Glutamatergic neuron (in vitro differentiated cells): ENCODE measurements at regions not wholly inside any gene's neighbourhood (a gene's known extent, or its start where the extent isn't known, plus 50 kb on each side); places are given as distances from the start of the nearest gene placed in this dataset.

ENCODE experiments used
- DNase-seq: peaks from one replicate; pipeline ENCODE4 v3.0.0; 2022
- H3K27ac Mint-ChIP-seq: one replicate; pipeline ENCODE4 v1.8.0; 2020; ENCODE audit warnings: mild to moderate bottlenecking, mixed read lengths, inconsistent platforms; ENCODE audit not compliant: unreplicated experiment
- H3K27me3 Mint-ChIP-seq: one replicate; pipeline ENCODE4 v1.8.0; 2020; ENCODE audit warnings: mild to moderate bottlenecking, moderate library complexity, mixed read lengths, inconsistent platforms; ENCODE audit not compliant: unreplicated experiment
- H3K36me3 Mint-ChIP-seq: one replicate; pipeline ENCODE4 v1.8.0; 2020; ENCODE audit warnings: mild to moderate bottlenecking, mixed read lengths, inconsistent platforms; ENCODE audit not compliant: unreplicated experiment
- H3K4me1 Mint-ChIP-seq: one replicate; pipeline ENCODE4 v1.8.0; 2020; ENCODE audit warnings: mild to moderate bottlenecking, low read depth, mixed read lengths, inconsistent platforms; ENCODE audit not compliant: unreplicated experiment
- H3K4me3 Mint-ChIP-seq: one replicate; pipeline ENCODE4 v1.8.0; 2020; ENCODE audit warnings: mild to moderate bottlenecking, mixed read lengths, inconsistent platforms; ENCODE audit not compliant: unreplicated experiment
- H3K9me3 Mint-ChIP-seq: one replicate; pipeline ENCODE4 v1.8.0; 2020; ENCODE audit warnings: mild to moderate bottlenecking, moderate library complexity, mixed read lengths, inconsistent platforms; ENCODE audit not compliant: unreplicated experiment
- TF ChIP-seq, protein P1 (sequence below): fragments of 200-600 bp; sonication (generic); IDR thresholded peaks from one replicate; pipeline ENCODE4 v1.5.0; 2021; ENCODE audit not compliant: partially characterized antibody, unreplicated experiment

DNA sequence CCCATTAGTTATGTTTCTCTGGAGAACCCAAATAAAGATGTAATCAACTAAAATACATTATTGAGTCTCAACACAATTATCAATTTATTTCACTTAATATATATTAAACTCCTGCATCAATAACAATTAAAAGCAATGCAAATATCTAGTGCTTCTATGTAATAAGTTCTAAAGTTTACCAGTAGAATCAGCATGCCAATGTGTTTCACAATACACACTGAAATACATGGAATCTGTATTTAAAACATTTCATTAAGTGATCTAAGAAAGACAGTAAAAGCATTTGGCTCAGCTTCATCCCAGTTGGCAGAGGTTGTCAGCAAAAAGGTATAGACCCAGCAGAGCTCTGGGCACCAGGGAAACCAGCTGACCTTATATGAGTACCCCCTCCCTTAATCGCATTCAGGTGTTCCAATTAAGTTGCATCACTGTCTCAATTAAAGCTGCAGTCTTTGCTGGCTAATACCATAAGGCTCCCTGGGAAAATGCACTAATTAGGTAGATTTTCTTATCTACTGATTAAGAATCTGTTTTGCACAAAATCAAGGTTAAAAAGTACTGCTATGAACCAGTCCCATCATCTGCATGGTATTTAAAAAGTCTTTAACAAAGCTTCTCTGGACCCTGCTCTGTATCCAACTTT, 63.1 kb downstream of the NIBAN1 start:
- Mint-ChIP-seq H3K27ac (no peak overlapping the region), H3K4me3 (no peak overlapping the region), H3K27me3 (no peaks in the 10 kb centered on the region), H3K9me3 (no peaks in the 10 kb centered on the region), H3K36me3 (no peaks in the 10 kb centered on the region), H3K4me1 (no peaks in the 10 kb centered on the region)
- TF ChIP-seq, protein P1, sequence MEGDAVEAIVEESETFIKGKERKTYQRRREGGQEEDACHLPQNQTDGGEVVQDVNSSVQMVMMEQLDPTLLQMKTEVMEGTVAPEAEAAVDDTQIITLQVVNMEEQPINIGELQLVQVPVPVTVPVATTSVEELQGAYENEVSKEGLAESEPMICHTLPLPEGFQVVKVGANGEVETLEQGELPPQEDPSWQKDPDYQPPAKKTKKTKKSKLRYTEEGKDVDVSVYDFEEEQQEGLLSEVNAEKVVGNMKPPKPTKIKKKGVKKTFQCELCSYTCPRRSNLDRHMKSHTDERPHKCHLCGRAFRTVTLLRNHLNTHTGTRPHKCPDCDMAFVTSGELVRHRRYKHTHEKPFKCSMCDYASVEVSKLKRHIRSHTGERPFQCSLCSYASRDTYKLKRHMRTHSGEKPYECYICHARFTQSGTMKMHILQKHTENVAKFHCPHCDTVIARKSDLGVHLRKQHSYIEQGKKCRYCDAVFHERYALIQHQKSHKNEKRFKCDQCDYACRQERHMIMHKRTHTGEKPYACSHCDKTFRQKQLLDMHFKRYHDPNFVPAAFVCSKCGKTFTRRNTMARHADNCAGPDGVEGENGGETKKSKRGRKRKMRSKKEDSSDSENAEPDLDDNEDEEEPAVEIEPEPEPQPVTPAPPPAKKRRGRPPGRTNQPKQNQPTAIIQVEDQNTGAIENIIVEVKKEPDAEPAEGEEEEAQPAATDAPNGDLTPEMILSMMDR = no peak
- no peak for DNase-seq

DNA sequence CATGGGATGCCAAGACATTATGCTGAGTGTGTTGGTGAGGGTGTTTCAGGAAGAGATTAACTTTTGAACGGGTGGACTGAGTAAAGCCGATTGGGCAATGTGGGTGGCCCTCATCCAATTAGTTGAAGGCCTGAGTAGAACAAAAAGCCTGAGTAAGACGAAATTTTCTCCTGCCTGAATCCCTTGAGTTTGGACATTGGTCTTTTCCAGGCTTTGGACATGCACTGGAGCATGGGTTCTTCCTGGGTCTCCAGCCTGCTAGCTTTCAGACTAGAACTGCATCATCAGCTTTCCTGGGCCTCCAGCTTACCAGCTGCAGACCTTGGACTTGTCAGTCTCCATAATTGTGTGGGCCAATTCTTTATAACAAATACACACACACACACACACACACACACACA, 63.6 kb downstream of the NIBAN1 start:
- TF ChIP-seq, protein P1 = no peak
- Mint-ChIP-seq H3K4me3 (no peak overlapping the region), H3K36me3 (no peaks in the 10 kb centered on the region)

GRCh38 chr1:184910005-184910404, 64.3 kb downstream of the NIBAN1 start:
- TF ChIP-seq, protein P1 = no peak
- no peak for DNase-seq
- H3K27me3 Mint-ChIP-seq = no peaks in the 10 kb centered on the region
- H3K4me1 Mint-ChIP-seq = no peaks in the 10 kb centered on the region
- no peaks in the 10 kb centered on the region for H3K36me3 Mint-ChIP-seq
- no peak overlapping the region for H3K27ac Mint-ChIP-seq
- H3K9me3 Mint-ChIP-seq = no peaks in the 10 kb centered on the region
- no peak overlapping the region for H3K4me3 Mint-ChIP-seq

More for the DNA sequence above, 63.6 kb downstream of the NIBAN1 start:
- Mint-ChIP-seq H3K9me3 (no peaks in the 10 kb centered on the region), H3K4me1 (no peaks in the 10 kb centered on the region), H3K27ac (no peak overlapping the region), H3K27me3 (no peaks in the 10 kb centered on the region)
- no peak for DNase-seq

- H3K4me1 Mint-ChIP-seq = no peaks in the 10 kb centered on the region
- no peak for DNase-seq
- TF ChIP-seq, protein P1 = no peak
- no peaks in the 10 kb centered on the region for H3K9me3 Mint-ChIP-seq
- no peaks in the 10 kb centered on the region for H3K36me3 Mint-ChIP-seq
- no peaks in the 10 kb centered on the region for H3K27me3 Mint-ChIP-seq
- no peak overlapping the region for H3K4me3 Mint-ChIP-seq
- H3K27ac Mint-ChIP-seq = no peak overlapping the region
These were observed 65.3 kb downstream of the NIBAN1 start for GRCh38 chr1:184909019-184909418.

- TF ChIP-seq, protein P1 = no peak
- H3K36me3 Mint-ChIP-seq = no peaks in the 10 kb centered on the region
- DNase-seq = no peak
- H3K27ac Mint-ChIP-seq = no peak overlapping the region
- no peaks in the 10 kb centered on the region for H3K4me1 Mint-ChIP-seq
- no peak overlapping the region for H3K4me3 Mint-ChIP-seq
- H3K9me3 Mint-ChIP-seq = no peaks in the 10 kb centered on the region
- no peaks in the 10 kb centered on the region for H3K27me3 Mint-ChIP-seq
These were observed 65.8 kb downstream of the NIBAN1 start for GRCh38 chr1:184908506-184908905.
